SK-N-MC (cell line): ENCODE measurements at regions not wholly inside any gene's neighbourhood (a gene's known extent, or its start where the extent isn't known, plus 50 kb on each side); places are given as distances from the start of the nearest gene placed in this dataset.

ENCODE experiments used
- EZH2 ChIP-seq: fragments of 200-600 bp; sonication (generic); IDR thresholded peaks from one replicate; pipeline ENCODE4 v1.6.1; 2017; ENCODE audit warnings: antibody characterized with exemption
- POLR2AphosphoS5 ChIP-seq: IDR thresholded peaks from 2 replicates; pipeline ENCODE4 v1.6.1; 2012; ENCODE audit warnings: mild to moderate bottlenecking, low read depth, low read length, borderline replicate concordance

DNA sequence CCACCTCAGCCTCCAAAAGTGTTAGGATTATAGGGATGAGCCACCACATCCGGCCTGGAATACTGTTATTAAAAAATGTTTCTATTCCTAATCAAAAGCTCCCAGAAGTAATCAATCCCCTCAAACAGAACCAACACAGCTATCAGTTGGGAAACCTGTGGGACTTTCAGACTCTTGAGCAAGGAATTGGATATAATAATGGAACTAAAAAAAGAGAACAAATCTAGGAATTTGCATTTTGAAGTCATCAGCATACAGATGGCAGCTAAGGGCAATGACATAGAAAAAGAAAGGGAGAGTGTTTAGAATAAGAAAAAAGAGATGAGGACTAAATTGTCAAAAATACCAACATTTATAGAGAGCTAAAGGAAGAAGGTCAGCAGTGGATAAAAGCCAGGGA is 54.7 kb upstream of the AMN1 start:
- TF ChIP-seq POLR2AphosphoS5 (no peak), EZH2 (no peak)
